Epithelial cell of proximal tubule (primary cell): ENCODE measurements at regions not wholly inside any gene's neighbourhood (a gene's known extent, or its start where the extent isn't known, plus 50 kb on each side); places are given as distances from the start of the nearest gene placed in this dataset.

Experiments
- DNase-seq: peaks from one replicate; pipeline ENCODE4 v3.0.0-alpha.2; 2011; ENCODE audit warnings: low read depth
- H3K4me3 ChIP-seq: 2 replicates; pipeline ENCODE4 v1.5.1; 2011; ENCODE audit warnings: low read depth, mild to moderate bottlenecking, low read length
- CTCF ChIP-seq: conservative IDR thresholded peaks from 2 replicates; pipeline ENCODE4 v1.5.1; 2012; ENCODE audit warnings: low read depth, mild to moderate bottlenecking, low read length

- no peak for TF ChIP-seq CTCF
- no peak overlapping the region for H3K4me3 ChIP-seq
Observed at GRCh38 chr22:48649466-48649865, 1178.2 kb downstream of the BRD1 start.

GRCh38 chr22:48649031-48649430, 1178.6 kb downstream of the BRD1 start:
- H3K4me3 ChIP-seq, result no peak overlapping the region
- no peak for DNase-seq
- no peak for TF ChIP-seq CTCF

More at GRCh38 chr22:48649466-48649865, 1178.2 kb downstream of the BRD1 start:
- no peak for DNase-seq

GRCh38 chr22:48647606-48648515, 1179.8 kb downstream of the BRD1 start:
- DNase-seq, result no peak
- H3K4me3 ChIP-seq, result no peak overlapping the region
- no peak for TF ChIP-seq CTCF

- H3K4me3 ChIP-seq, result no peak overlapping the region
- TF ChIP-seq CTCF, result no peak
- DNase-seq, result no peak
Observed at GRCh38 chr22:48647051-48647450, 1180.6 kb downstream of the BRD1 start.

- DNase-seq, result no peak
- no peak for TF ChIP-seq CTCF
- no peak overlapping the region for H3K4me3 ChIP-seq
Observed at GRCh38 chr22:48646216-48646925, 1181.3 kb downstream of the BRD1 start.

GRCh38 chr22:48645766-48646165, 1181.9 kb downstream of the BRD1 start:
- H3K4me3 ChIP-seq, result no peak overlapping the region
- no peak for TF ChIP-seq CTCF
- no peak for DNase-seq
